ENCODE measurements at regions not wholly inside any gene's neighbourhood (a gene's known extent, or its start where the extent isn't known, plus 50 kb on each side); places are given as distances from the start of the nearest gene placed in this dataset.

DNA sequence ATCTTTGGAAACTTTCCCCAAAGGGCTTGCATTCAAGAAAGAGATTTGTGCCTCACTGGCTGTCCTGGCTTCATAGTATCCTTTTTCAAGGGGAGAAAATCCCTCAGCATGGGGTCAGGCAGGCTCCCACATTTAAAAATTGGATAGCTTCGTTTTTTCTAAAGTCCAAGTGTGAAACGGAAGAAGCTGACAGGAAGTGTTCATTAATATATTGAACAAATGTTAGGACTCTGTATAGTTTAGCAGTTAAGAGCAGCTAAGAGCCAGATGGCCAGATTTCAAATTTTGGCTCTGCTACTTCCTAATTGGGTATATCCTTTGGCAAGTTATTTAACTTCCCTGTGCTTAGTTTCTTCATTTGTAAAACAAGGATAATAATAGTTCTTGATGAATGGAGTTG, 354.9 kb upstream of the FAT3 start:
- H3K36me3 ChIP-seq (replicated peaks in 1 of 2; ENCODE audit: control insufficient read depth in 2 of 2, insufficient read depth in 2 of 2, low read length in 2 of 2), result no peaks in the 10 kb centered on the region
- no peaks in the 10 kb centered on the region for H3K27me3 ChIP-seq (ENCODE audit: control insufficient read depth in 3 of 3, insufficient read depth in 3 of 3, low read depth in 1 of 3, low read length in 3 of 3)
- no peak overlapping the region for H2BK120ac ChIP-seq (ENCODE audit: low read depth, low read length)
- DNase-seq (ENCODE audit: low spot score), result no peak
- H2BK12ac ChIP-seq (ENCODE audit: low read length), result no peak overlapping the region
- no peaks in the 10 kb centered on the region for H3K9me3 ChIP-seq (replicated peaks in 1 of 2; ENCODE audit: control insufficient read depth in 2 of 2, insufficient read depth in 1 of 2, low read depth in 1 of 2, low read length in 2 of 2)
- no CpG with 5 or more reads among the region's 2 CpGs for WGBS, 2 donors (ENCODE audit: extremely low coverage in 2 of 2, insufficient read length in 2 of 2, insufficient replicate concordance in 1 of 2)
- no peak overlapping the region for H3K4me3 ChIP-seq (ENCODE audit: low read length in 2 of 2)
- H4K8ac ChIP-seq (ENCODE audit: low read depth, low read length), result no peak overlapping the region
- H3K4ac ChIP-seq (ENCODE audit: low read length), result no peak overlapping the region
- no peak overlapping the region for H3K14ac ChIP-seq (ENCODE audit: low read length)
- H3K27ac ChIP-seq (replicated peaks; ENCODE audit: low read length), result no peak overlapping the region
- no peak overlapping the region for H2AK5ac ChIP-seq (ENCODE audit: low read depth, low read length)
- no peak overlapping the region for H2AFZ ChIP-seq (ENCODE audit: low read length)
- no peak overlapping the region for H3K18ac ChIP-seq (ENCODE audit: low read length)
- no peak overlapping the region for H2BK5ac ChIP-seq (ENCODE audit: low read length)
- no peak overlapping the region for H3K23ac ChIP-seq (ENCODE audit: low read depth, low read length, poor library complexity)
- H3K9ac ChIP-seq (ENCODE audit: low read depth, low read length, poor library complexity), result no peak overlapping the region
- no peak overlapping the region for H2BK15ac ChIP-seq (ENCODE audit: low read length)
- H3K79me1 ChIP-seq (ENCODE audit: low read depth, low read length), result no peaks in the 10 kb centered on the region
- H4K91ac ChIP-seq (ENCODE audit: low read depth, low read length, poor library complexity), result no peak overlapping the region
- H3K4me1 ChIP-seq (ENCODE audit: control insufficient read depth in 2 of 2, insufficient read depth in 1 of 2, low read depth in 1 of 2, low read length in 2 of 2), result peaks cover 7 to 14% of the 10 kb centered on the region in 2 donors
- no peak overlapping the region for H3K4me2 ChIP-seq (ENCODE audit: insufficient read depth, low read length, poor library complexity, severe bottlenecking)

GRCh38 chr11:91866642-91867041, 358.0 kb upstream of the FAT3 start:
- DNase-seq (ENCODE audit: low spot score), result no peak
- H3K27ac ChIP-seq (replicated peaks; ENCODE audit: low read length), result no peak overlapping the region
- no peak overlapping the region for H3K4ac ChIP-seq (ENCODE audit: low read length)
- no peak overlapping the region for H2BK5ac ChIP-seq (ENCODE audit: low read length)
- WGBS, 2 donors (ENCODE audit: extremely low coverage in 2 of 2, insufficient read length in 2 of 2, insufficient replicate concordance in 1 of 2), result 100% methylated on average over 1 of the region's 3 CpGs; no CpG with 5 or more reads in 1 of the 2 donors
- no peak overlapping the region for H3K23ac ChIP-seq (ENCODE audit: low read depth, low read length, poor library complexity)
- no peaks in the 10 kb centered on the region for H3K79me1 ChIP-seq (ENCODE audit: low read depth, low read length)
- no peak overlapping the region for H3K14ac ChIP-seq (ENCODE audit: low read length)
- no peak overlapping the region for H2AFZ ChIP-seq (ENCODE audit: low read length)
- H3K27me3 ChIP-seq (ENCODE audit: control insufficient read depth in 3 of 3, insufficient read depth in 3 of 3, low read depth in 1 of 3, low read length in 3 of 3), result no peaks in the 10 kb centered on the region
- no peak overlapping the region for H2AK5ac ChIP-seq (ENCODE audit: low read depth, low read length)
- no peak overlapping the region for H3K4me3 ChIP-seq (ENCODE audit: low read length in 2 of 2)
- no peak overlapping the region for H3K9ac ChIP-seq (ENCODE audit: low read depth, low read length, poor library complexity)
- H4K91ac ChIP-seq (ENCODE audit: low read depth, low read length, poor library complexity), result no peak overlapping the region
- H2BK15ac ChIP-seq (ENCODE audit: low read length), result no peak overlapping the region
- no peaks in the 10 kb centered on the region for H3K36me3 ChIP-seq (replicated peaks in 1 of 2; ENCODE audit: control insufficient read depth in 2 of 2, insufficient read depth in 2 of 2, low read length in 2 of 2)
- no peaks in the 10 kb centered on the region for H3K9me3 ChIP-seq (replicated peaks in 1 of 2; ENCODE audit: control insufficient read depth in 2 of 2, insufficient read depth in 1 of 2, low read depth in 1 of 2, low read length in 2 of 2)
- peaks cover 5 to 8% of the 10 kb centered on the region in 2 donors for H3K4me1 ChIP-seq (ENCODE audit: control insufficient read depth in 2 of 2, insufficient read depth in 1 of 2, low read depth in 1 of 2, low read length in 2 of 2)
- no peak overlapping the region for H3K4me2 ChIP-seq (ENCODE audit: insufficient read depth, low read length, poor library complexity, severe bottlenecking)
- H4K8ac ChIP-seq (ENCODE audit: low read depth, low read length), result no peak overlapping the region
- no peak overlapping the region for H2BK120ac ChIP-seq (ENCODE audit: low read depth, low read length)
- H2BK12ac ChIP-seq (ENCODE audit: low read length), result no peak overlapping the region
- H3K18ac ChIP-seq (ENCODE audit: low read length), result no peak overlapping the region

- no peaks in the 10 kb centered on the region for H3K36me3 ChIP-seq (replicated peaks in 1 of 2; ENCODE audit: control insufficient read depth in 2 of 2, insufficient read depth in 2 of 2, low read length in 2 of 2)
- no peak overlapping the region for H4K8ac ChIP-seq (ENCODE audit: low read depth, low read length)
- H3K4me3 ChIP-seq (ENCODE audit: low read length in 2 of 2), result no peak overlapping the region
- peaks cover 0 to 3% of the 10 kb centered on the region in 2 donors for H3K4me1 ChIP-seq (ENCODE audit: control insufficient read depth in 2 of 2, insufficient read depth in 1 of 2, low read depth in 1 of 2, low read length in 2 of 2)
- no peak overlapping the region for H3K23ac ChIP-seq (ENCODE audit: low read depth, low read length, poor library complexity)
- no peak overlapping the region for H3K4me2 ChIP-seq (ENCODE audit: insufficient read depth, low read length, poor library complexity, severe bottlenecking)
- no peak overlapping the region for H3K18ac ChIP-seq (ENCODE audit: low read length)
- H3K9ac ChIP-seq (ENCODE audit: low read depth, low read length, poor library complexity), result no peak overlapping the region
- no peak overlapping the region for H2AFZ ChIP-seq (ENCODE audit: low read length)
- no peak overlapping the region for H2AK5ac ChIP-seq (ENCODE audit: low read depth, low read length)
- no peak overlapping the region for H2BK12ac ChIP-seq (ENCODE audit: low read length)
- no peaks in the 10 kb centered on the region for H3K79me1 ChIP-seq (ENCODE audit: low read depth, low read length)
- H4K91ac ChIP-seq (ENCODE audit: low read depth, low read length, poor library complexity), result no peak overlapping the region
- H3K9me3 ChIP-seq (replicated peaks in 1 of 2; ENCODE audit: control insufficient read depth in 2 of 2, insufficient read depth in 1 of 2, low read depth in 1 of 2, low read length in 2 of 2), result no peaks in the 10 kb centered on the region
- no peak overlapping the region for H3K27ac ChIP-seq (replicated peaks; ENCODE audit: low read length)
- no peak overlapping the region for H2BK5ac ChIP-seq (ENCODE audit: low read length)
- no peak overlapping the region for H3K4ac ChIP-seq (ENCODE audit: low read length)
- no peak overlapping the region for H2BK15ac ChIP-seq (ENCODE audit: low read length)
- H2BK120ac ChIP-seq (ENCODE audit: low read depth, low read length), result no peak overlapping the region
- WGBS, 2 donors (ENCODE audit: extremely low coverage in 2 of 2, insufficient read length in 2 of 2, insufficient replicate concordance in 1 of 2), result no CpG with 5 or more reads among the region's 3 CpGs
- H3K14ac ChIP-seq (ENCODE audit: low read length), result no peak overlapping the region
- no peaks in the 10 kb centered on the region for H3K27me3 ChIP-seq (ENCODE audit: control insufficient read depth in 3 of 3, insufficient read depth in 3 of 3, low read depth in 1 of 3, low read length in 3 of 3)
- no peak for DNase-seq (ENCODE audit: low spot score)
These were observed 364.0 kb upstream of the FAT3 start for GRCh38 chr11:91860661-91861060.

- H3K4me2 ChIP-seq (ENCODE audit: insufficient read depth, low read length, poor library complexity, severe bottlenecking), result no peak overlapping the region
- H2AK5ac ChIP-seq (ENCODE audit: low read depth, low read length), result no peak overlapping the region
- no peak overlapping the region for H3K4me3 ChIP-seq (ENCODE audit: low read length in 2 of 2)
- no peak overlapping the region for H4K91ac ChIP-seq (ENCODE audit: low read depth, low read length, poor library complexity)
- DNase-seq (ENCODE audit: low spot score), result no peak
- no peak overlapping the region for H3K18ac ChIP-seq (ENCODE audit: low read length)
- no peak overlapping the region for H3K4ac ChIP-seq (ENCODE audit: low read length)
- H2BK5ac ChIP-seq (ENCODE audit: low read length), result no peak overlapping the region
- no peak overlapping the region for H2BK120ac ChIP-seq (ENCODE audit: low read depth, low read length)
- H2BK15ac ChIP-seq (ENCODE audit: low read length), result no peak overlapping the region
- no peaks in the 10 kb centered on the region for H3K36me3 ChIP-seq (replicated peaks in 1 of 2; ENCODE audit: control insufficient read depth in 2 of 2, insufficient read depth in 2 of 2, low read length in 2 of 2)
- H3K27me3 ChIP-seq (ENCODE audit: control insufficient read depth in 3 of 3, insufficient read depth in 3 of 3, low read depth in 1 of 3, low read length in 3 of 3), result no peaks in the 10 kb centered on the region
- H3K23ac ChIP-seq (ENCODE audit: low read depth, low read length, poor library complexity), result no peak overlapping the region
- H2BK12ac ChIP-seq (ENCODE audit: low read length), result no peak overlapping the region
- no CpG with 5 or more reads among the region's 1 CpG for WGBS, 2 donors (ENCODE audit: extremely low coverage in 2 of 2, insufficient read length in 2 of 2, insufficient replicate concordance in 1 of 2)
- H3K14ac ChIP-seq (ENCODE audit: low read length), result no peak overlapping the region
- no peaks in the 10 kb centered on the region for H3K4me1 ChIP-seq (ENCODE audit: control insufficient read depth in 2 of 2, insufficient read depth in 1 of 2, low read depth in 1 of 2, low read length in 2 of 2)
- H3K79me1 ChIP-seq (ENCODE audit: low read depth, low read length), result no peaks in the 10 kb centered on the region
- H3K27ac ChIP-seq (replicated peaks; ENCODE audit: low read length), result no peak overlapping the region
- H3K9me3 ChIP-seq (replicated peaks in 1 of 2; ENCODE audit: control insufficient read depth in 2 of 2, insufficient read depth in 1 of 2, low read depth in 1 of 2, low read length in 2 of 2), result no peaks in the 10 kb centered on the region
- no peak overlapping the region for H2AFZ ChIP-seq (ENCODE audit: low read length)
- no peak overlapping the region for H4K8ac ChIP-seq (ENCODE audit: low read depth, low read length)
- no peak overlapping the region for H3K9ac ChIP-seq (ENCODE audit: low read depth, low read length, poor library complexity)
These were observed 365.0 kb upstream of the FAT3 start for GRCh38 chr11:91859666-91860065.
